CD4-positive, alpha-beta memory T cell (primary cell): ENCODE measurements at regions not wholly inside any gene's neighbourhood (a gene's known extent, or its start where the extent isn't known, plus 50 kb on each side); places are given as distances from the start of the nearest gene placed in this dataset.
"Not testable (repeated sequence)": the region's sequence is repeated elsewhere in the genome, so short reads cannot be mapped to it uniquely, and the experiment has no call there.

ENCODE experiments used
- CTCF ChIA-PET: fragments of 350-600 bp; sonication (Branson Sonifier 250); formaldehyde crosslinking; loops from one replicate; lab custom pipeline; 2021; ENCODE audit warnings: inconsistent platforms; ENCODE audit not compliant: partially characterized antibody; lab: Charles Lee
- POLR2A ChIA-PET: fragments of 350-600 bp; sonication (Branson Sonifier 250); formaldehyde crosslinking; loops from one replicate; lab custom pipeline; 2021; ENCODE audit not compliant: partially characterized antibody; lab: Charles Lee
- DNase-seq, 5 donors: peaks; one replicate each; pipeline versions ENCODE4 v3.0.0 to v3.0.0-alpha.2; 2020 to 2022; ENCODE audit warnings: mixed read lengths in 1 of 5
- H3K27ac ChIP-seq: one replicate; pipeline ENCODE4 v1.7.0; 2013; ENCODE audit warnings: low read depth, low read length
- H3K27me3 ChIP-seq: 2 replicates; pipeline ENCODE4 v1.7.0; 2013; ENCODE audit warnings: mild to moderate bottlenecking, low read length, moderate library complexity; ENCODE audit not compliant: insufficient read depth
- H3K36me3 ChIP-seq: 2 replicates; pipeline ENCODE4 v1.7.0; 2013; ENCODE audit warnings: mild to moderate bottlenecking, low read length, moderate library complexity; ENCODE audit not compliant: insufficient read depth
- H3K4me1 ChIP-seq: 2 replicates; pipeline ENCODE4 v1.7.0; 2013; ENCODE audit warnings: mild to moderate bottlenecking, low read length, moderate library complexity; ENCODE audit not compliant: insufficient read depth
- H3K4me3 ChIP-seq, 2 donors: one replicate each; pipeline ENCODE4 v1.7.0; 2013; ENCODE audit warnings: low read length in 2 of 2, mild to moderate bottlenecking in 1 of 2
- H3K9me3 ChIP-seq, 2 donors: one replicate each; pipeline ENCODE4 v1.7.0; 2013; ENCODE audit warnings: low read length in 2 of 2, control low read depth in 1 of 2; ENCODE audit not compliant: control insufficient read depth in 1 of 2
- H3K27ac Mint-ChIP-seq, 7 donors: one replicate each; pipeline ENCODE4 v1.8.0; 2020 to 2021; ENCODE audit warnings: mixed read lengths in 7 of 7, mild to moderate bottlenecking in 6 of 7, inconsistent platforms in 3 of 7, moderate library complexity in 3 of 7
- H3K27me3 Mint-ChIP-seq, 2 donors: one replicate each; pipeline ENCODE4 v1.8.0; 2020 to 2021; ENCODE audit warnings: mixed read lengths in 2 of 2
- H3K36me3 Mint-ChIP-seq, 2 donors: one replicate each; pipeline ENCODE4 v1.8.0; 2020 to 2021; ENCODE audit warnings: mixed read lengths in 2 of 2, inconsistent platforms in 1 of 2, mild to moderate bottlenecking in 1 of 2
- H3K4me1 Mint-ChIP-seq, 4 donors: one replicate each; pipeline ENCODE4 v1.8.0; 2020 to 2021; ENCODE audit warnings: mixed read lengths in 4 of 4, mild to moderate bottlenecking in 1 of 4
- H3K4me3 Mint-ChIP-seq, 8 donors: one replicate each; pipeline ENCODE4 v1.8.0; 2020 to 2021; ENCODE audit warnings: mixed read lengths in 8 of 8, mild to moderate bottlenecking in 7 of 8, moderate library complexity in 6 of 8, inconsistent platforms in 3 of 8
- H3K9me3 Mint-ChIP-seq, 8 donors: one replicate each; pipeline ENCODE4 v1.8.0; 2020 to 2021; ENCODE audit warnings: mixed read lengths in 8 of 8, mild to moderate bottlenecking in 5 of 8, inconsistent platforms in 3 of 8, moderate library complexity in 1 of 8
- intact Hi-C: fragments of 100-400 bp; cut with micrococcal nuclease; formaldehyde crosslinking; loops from one replicate; pipeline ENCODE4 v1.15.1; 2023

GRCh38 chr21:15966651-15967050 is 236.9 kb downstream of the USP25 start:
- Histone ChIP-seq H3K9me3 (no peaks in the 10 kb centered on the region), H3K4me3 (no peak overlapping the region), H3K27me3 (no peaks in the 10 kb centered on the region), H3K36me3 (no peaks in the 10 kb centered on the region), H3K27ac (no peak overlapping the region), H3K4me1 (no peaks in the 10 kb centered on the region)
- Mint-ChIP-seq H3K27me3 (peaks cover 0 to 3% of the 10 kb centered on the region in 2 donors), H3K9me3 (peaks cover 0 to 2% (median 0%) of the 10 kb centered on the region in 8 donors), H3K36me3 (no peaks in the 10 kb centered on the region), H3K4me1 (no peaks in the 10 kb centered on the region), H3K27ac (no peak overlapping the region), H3K4me3 (no peak overlapping the region)
- POLR2A ChIA-PET: no interaction called here
- CTCF ChIA-PET: no interaction called here
- intact Hi-C loops: no loop called here
- no peak for DNase-seq

GRCh38 chr21:15967661-15968060 is 237.9 kb downstream of the USP25 start:
- Mint-ChIP-seq H3K27ac (no peak overlapping the region), H3K9me3 (peaks cover 0 to 2% (median 0%) of the 10 kb centered on the region in 8 donors), H3K27me3 (peaks cover 0 to 3% of the 10 kb centered on the region in 2 donors), H3K4me3 (no peak overlapping the region), H3K36me3 (no peaks in the 10 kb centered on the region), H3K4me1 (no peaks in the 10 kb centered on the region)
- CTCF ChIA-PET: no interaction called here
- H3K4me3 ChIP-seq: no peak overlapping the region
- intact Hi-C loops: no loop called here
- H3K27ac ChIP-seq: no peak overlapping the region
- H3K9me3 ChIP-seq: no peaks in the 10 kb centered on the region
- POLR2A ChIA-PET: no interaction called here
- H3K36me3 ChIP-seq: no peaks in the 10 kb centered on the region
- DNase-seq: no peak
- H3K27me3 ChIP-seq: no peaks in the 10 kb centered on the region
- H3K4me1 ChIP-seq: no peaks in the 10 kb centered on the region

- ChIA-PET POLR2A (no interaction called here), CTCF (no interaction called here)
- no peak overlapping the region for H3K27ac Mint-ChIP-seq
- H3K4me1 ChIP-seq: no peaks in the 10 kb centered on the region
- intact Hi-C loops: no loop called here
- H3K27me3 ChIP-seq: no peaks in the 10 kb centered on the region
- no peak overlapping the region for H3K27ac ChIP-seq
- peaks cover 0 to 3% of the 10 kb centered on the region in 2 donors for H3K27me3 Mint-ChIP-seq
- H3K9me3 ChIP-seq: no peaks in the 10 kb centered on the region
- no peak for DNase-seq
- no peaks in the 10 kb centered on the region for H3K36me3 Mint-ChIP-seq
- no peaks in the 10 kb centered on the region for H3K4me1 Mint-ChIP-seq
- H3K4me3 Mint-ChIP-seq: no peak overlapping the region
- no peaks in the 10 kb centered on the region for H3K9me3 Mint-ChIP-seq
- H3K36me3 ChIP-seq: no peaks in the 10 kb centered on the region
- no peak overlapping the region for H3K4me3 ChIP-seq
Observed at GRCh38 chr21:15968776-15969310, 239.1 kb downstream of the USP25 start.

- no peak for DNase-seq
- intact Hi-C loops: no loop called here
- Histone ChIP-seq H3K27me3 (no peaks in the 10 kb centered on the region), H3K9me3 (no peaks in the 10 kb centered on the region), H3K4me1 (no peaks in the 10 kb centered on the region), H3K27ac (no peak overlapping the region), H3K4me3 (no peak overlapping the region), H3K36me3 (no peaks in the 10 kb centered on the region)
- Mint-ChIP-seq H3K9me3 (peaks cover 0 to 2% (median 0%) of the 10 kb centered on the region in 8 donors), H3K27me3 (peaks cover 0 to 2% of the 10 kb centered on the region in 2 donors), H3K4me3 (no peak overlapping the region), H3K27ac (no peak overlapping the region), H3K36me3 (no peaks in the 10 kb centered on the region), H3K4me1 (no peaks in the 10 kb centered on the region)
- ChIA-PET POLR2A (no interaction called here), CTCF (no interaction called here)
Observed at GRCh38 chr21:15976807-15977206, 247.0 kb downstream of the USP25 start.

GRCh38 chr21:15978215-15978738 is 248.5 kb downstream of the USP25 start:
- Mint-ChIP-seq H3K27ac (no peak overlapping the region), H3K4me1 (no peaks in the 10 kb centered on the region), H3K36me3 (no peaks in the 10 kb centered on the region), H3K27me3 (peaks cover 0 to 2% of the 10 kb centered on the region in 2 donors), H3K9me3 (peaks cover 0 to 2% (median 0%) of the 10 kb centered on the region in 8 donors), H3K4me3 (no peak overlapping the region)
- no peak for DNase-seq
- Histone ChIP-seq H3K36me3 (no peaks in the 10 kb centered on the region), H3K27me3 (no peaks in the 10 kb centered on the region), H3K9me3 (no peaks in the 10 kb centered on the region), H3K4me3 (no peak overlapping the region), H3K4me1 (no peaks in the 10 kb centered on the region), H3K27ac (no peak overlapping the region)
- CTCF ChIA-PET: no interaction called here
- POLR2A ChIA-PET: no interaction called here
- intact Hi-C loops: no loop called here

- H3K27ac Mint-ChIP-seq, POLR2A ChIA-PET, H3K4me3 ChIP-seq, DNase-seq, H3K27ac ChIP-seq, H3K27me3 Mint-ChIP-seq, H3K4me1 ChIP-seq, H3K36me3 ChIP-seq, H3K4me3 Mint-ChIP-seq, H3K4me1 Mint-ChIP-seq, CTCF ChIA-PET, H3K27me3 ChIP-seq, H3K36me3 Mint-ChIP-seq, H3K9me3 ChIP-seq, H3K9me3 Mint-ChIP-seq, intact Hi-C loops: not testable (repeated sequence)
Observed at GRCh38 chr21:15979493-15979892, 249.7 kb downstream of the USP25 start.

- Histone ChIP-seq H3K27ac (no peak overlapping the region), H3K9me3 (no peaks in the 10 kb centered on the region), H3K4me1 (no peaks in the 10 kb centered on the region), H3K36me3 (no peaks in the 10 kb centered on the region), H3K27me3 (no peaks in the 10 kb centered on the region), H3K4me3 (no peak overlapping the region)
- ChIA-PET CTCF (no interaction called here), POLR2A (no interaction called here)
- H3K4me3 Mint-ChIP-seq: no peak overlapping the region
- H3K9me3 Mint-ChIP-seq: peaks cover 0 to 2% (median 0%) of the 10 kb centered on the region in 8 donors
- no peak for DNase-seq
- peaks cover 1 to 4% of the 10 kb centered on the region in 2 donors for H3K27me3 Mint-ChIP-seq
- intact Hi-C loops: no loop called here
- H3K4me1 Mint-ChIP-seq: no peaks in the 10 kb centered on the region
- H3K36me3 Mint-ChIP-seq: no peaks in the 10 kb centered on the region
- H3K27ac Mint-ChIP-seq: no peak overlapping the region
Observed at GRCh38 chr21:15986277-15986676, 256.5 kb downstream of the USP25 start.

- CTCF ChIA-PET: no interaction called here
- Mint-ChIP-seq H3K27ac (no peak overlapping the region), H3K4me1 (no peaks in the 10 kb centered on the region), H3K36me3 (no peaks in the 10 kb centered on the region), H3K9me3 (no peaks in the 10 kb centered on the region), H3K27me3 (no peaks in the 10 kb centered on the region), H3K4me3 (no peak overlapping the region)
- POLR2A ChIA-PET: no interaction called here
- Histone ChIP-seq H3K4me3 (no peak overlapping the region), H3K9me3 (no peaks in the 10 kb centered on the region), H3K36me3 (no peaks in the 10 kb centered on the region), H3K4me1 (no peaks in the 10 kb centered on the region), H3K27me3 (no peaks in the 10 kb centered on the region), H3K27ac (no peak overlapping the region)
- DNase-seq: no peak
- intact Hi-C loops: no loop called here
Observed at GRCh38 chr21:15992171-15992570, 262.4 kb downstream of the USP25 start.
